ENCODE measurements at regions not wholly inside any gene's neighbourhood (a gene's known extent, or its start where the extent isn't known, plus 50 kb on each side); places are given as distances from the start of the nearest gene placed in this dataset.

GRCh38 chr5:179411161-179411841 is 66.0 kb upstream of the ADAMTS2 start:
- TF ChIP-seq, protein P1, sequence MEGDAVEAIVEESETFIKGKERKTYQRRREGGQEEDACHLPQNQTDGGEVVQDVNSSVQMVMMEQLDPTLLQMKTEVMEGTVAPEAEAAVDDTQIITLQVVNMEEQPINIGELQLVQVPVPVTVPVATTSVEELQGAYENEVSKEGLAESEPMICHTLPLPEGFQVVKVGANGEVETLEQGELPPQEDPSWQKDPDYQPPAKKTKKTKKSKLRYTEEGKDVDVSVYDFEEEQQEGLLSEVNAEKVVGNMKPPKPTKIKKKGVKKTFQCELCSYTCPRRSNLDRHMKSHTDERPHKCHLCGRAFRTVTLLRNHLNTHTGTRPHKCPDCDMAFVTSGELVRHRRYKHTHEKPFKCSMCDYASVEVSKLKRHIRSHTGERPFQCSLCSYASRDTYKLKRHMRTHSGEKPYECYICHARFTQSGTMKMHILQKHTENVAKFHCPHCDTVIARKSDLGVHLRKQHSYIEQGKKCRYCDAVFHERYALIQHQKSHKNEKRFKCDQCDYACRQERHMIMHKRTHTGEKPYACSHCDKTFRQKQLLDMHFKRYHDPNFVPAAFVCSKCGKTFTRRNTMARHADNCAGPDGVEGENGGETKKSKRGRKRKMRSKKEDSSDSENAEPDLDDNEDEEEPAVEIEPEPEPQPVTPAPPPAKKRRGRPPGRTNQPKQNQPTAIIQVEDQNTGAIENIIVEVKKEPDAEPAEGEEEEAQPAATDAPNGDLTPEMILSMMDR (IDR thresholded peaks at IDR 0.05) = no peak
- TF ChIP-seq POLR2A (IDR thresholded peaks at IDR 0.05; ENCODE audit: low read depth) (no peak), POLR2AphosphoS5 (IDR thresholded peaks at IDR 0.05) (no peak)
